ENCODE measurements at regions not wholly inside any gene's neighbourhood (a gene's known extent, or its start where the extent isn't known, plus 50 kb on each side); places are given as distances from the start of the nearest gene placed in this dataset.

- TF ChIP-seq ZNF664 (tag by site-specific recombination; IDR thresholded peaks at IDR 0.05), result no peak
- TF ChIP-seq, protein P1, sequence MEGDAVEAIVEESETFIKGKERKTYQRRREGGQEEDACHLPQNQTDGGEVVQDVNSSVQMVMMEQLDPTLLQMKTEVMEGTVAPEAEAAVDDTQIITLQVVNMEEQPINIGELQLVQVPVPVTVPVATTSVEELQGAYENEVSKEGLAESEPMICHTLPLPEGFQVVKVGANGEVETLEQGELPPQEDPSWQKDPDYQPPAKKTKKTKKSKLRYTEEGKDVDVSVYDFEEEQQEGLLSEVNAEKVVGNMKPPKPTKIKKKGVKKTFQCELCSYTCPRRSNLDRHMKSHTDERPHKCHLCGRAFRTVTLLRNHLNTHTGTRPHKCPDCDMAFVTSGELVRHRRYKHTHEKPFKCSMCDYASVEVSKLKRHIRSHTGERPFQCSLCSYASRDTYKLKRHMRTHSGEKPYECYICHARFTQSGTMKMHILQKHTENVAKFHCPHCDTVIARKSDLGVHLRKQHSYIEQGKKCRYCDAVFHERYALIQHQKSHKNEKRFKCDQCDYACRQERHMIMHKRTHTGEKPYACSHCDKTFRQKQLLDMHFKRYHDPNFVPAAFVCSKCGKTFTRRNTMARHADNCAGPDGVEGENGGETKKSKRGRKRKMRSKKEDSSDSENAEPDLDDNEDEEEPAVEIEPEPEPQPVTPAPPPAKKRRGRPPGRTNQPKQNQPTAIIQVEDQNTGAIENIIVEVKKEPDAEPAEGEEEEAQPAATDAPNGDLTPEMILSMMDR (tag by site-specific recombination; IDR thresholded peaks at IDR 0.05), result no peak
- no peak for TF ChIP-seq ZNF223 (tag by site-specific recombination; IDR thresholded peaks at IDR 0.05)
- TF ChIP-seq FEZF1 (tag by site-specific recombination; IDR thresholded peaks at IDR 0.05), result no peak
- TF ChIP-seq, protein P2, sequence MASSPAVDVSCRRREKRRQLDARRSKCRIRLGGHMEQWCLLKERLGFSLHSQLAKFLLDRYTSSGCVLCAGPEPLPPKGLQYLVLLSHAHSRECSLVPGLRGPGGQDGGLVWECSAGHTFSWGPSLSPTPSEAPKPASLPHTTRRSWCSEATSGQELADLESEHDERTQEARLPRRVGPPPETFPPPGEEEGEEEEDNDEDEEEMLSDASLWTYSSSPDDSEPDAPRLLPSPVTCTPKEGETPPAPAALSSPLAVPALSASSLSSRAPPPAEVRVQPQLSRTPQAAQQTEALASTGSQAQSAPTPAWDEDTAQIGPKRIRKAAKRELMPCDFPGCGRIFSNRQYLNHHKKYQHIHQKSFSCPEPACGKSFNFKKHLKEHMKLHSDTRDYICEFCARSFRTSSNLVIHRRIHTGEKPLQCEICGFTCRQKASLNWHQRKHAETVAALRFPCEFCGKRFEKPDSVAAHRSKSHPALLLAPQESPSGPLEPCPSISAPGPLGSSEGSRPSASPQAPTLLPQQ (tag by site-specific recombination; IDR thresholded peaks at IDR 0.05), result no peak
- TF ChIP-seq ZNF26 (tag by site-specific recombination; IDR thresholded peaks at IDR 0.05), result no peak
- TF ChIP-seq ZNF133 (tag by site-specific recombination; IDR thresholded peaks at IDR 0.05), result no peak
- no peak for TF ChIP-seq ZBTB49 (tag by site-specific recombination; IDR thresholded peaks at IDR 0.05; ENCODE audit: low read depth)
- no peak for TF ChIP-seq ZNF146 (tag by site-specific recombination; IDR thresholded peaks at IDR 0.05)
- TF ChIP-seq ZBTB21 (tag by site-specific recombination; IDR thresholded peaks at IDR 0.05), result no peak
- TF ChIP-seq ZNF311 (tag by site-specific recombination; IDR thresholded peaks at IDR 0.05; ENCODE audit: borderline replicate concordance), result no peak
- TF ChIP-seq YY1 (tag by site-specific recombination; IDR thresholded peaks at IDR 0.05), result no peak
Observed at GRCh38 chr10:30114881-30115625, 55.7 kb upstream of the JCAD start.

Data from HEK293 (cell line).